DND-41 (cell line): ENCODE measurements at regions not wholly inside any gene's neighbourhood (a gene's known extent, or its start where the extent isn't known, plus 50 kb on each side); places are given as distances from the start of the nearest gene placed in this dataset.

ENCODE experiments used
- ATAC-seq: fragments of 200-7000 bp; cut with Tn5 transposase; 3 replicates; pipeline ENCODE4 v1.9.1; 2021; ENCODE audit warnings: low read depth; ENCODE audit not compliant: insufficient read depth
- DNase-seq: peaks from one replicate; pipeline ENCODE4 v3.0.0-alpha.2; 2020
- H2AFZ ChIP-seq: 2 replicates; pipeline ENCODE4 v1.6.0; 2012; ENCODE audit warnings: low read depth, low read length
- H3K27ac ChIP-seq: 2 replicates; pipeline ENCODE4 v1.5.1; 2012; ENCODE audit warnings: low read length, inconsistent platforms
- H3K27me3 ChIP-seq: fragments of 200-600 bp; sonication (generic); 2 replicates; pipeline ENCODE4 v1.6.0; 2012; ENCODE audit warnings: low read length, mild to moderate bottlenecking, inconsistent platforms; ENCODE audit not compliant: insufficient read depth, poor library complexity
- H3K36me3 ChIP-seq: 2 replicates; pipeline ENCODE4 v1.5.1; 2012; ENCODE audit warnings: low read length, inconsistent platforms; ENCODE audit not compliant: insufficient read depth
- H3K4me1 ChIP-seq: 2 replicates; pipeline ENCODE4 v1.5.1; 2012; ENCODE audit warnings: mild to moderate bottlenecking, low read length; ENCODE audit not compliant: insufficient read depth
- H3K4me2 ChIP-seq: 2 replicates; pipeline ENCODE4 v1.6.0; 2012; ENCODE audit warnings: mild to moderate bottlenecking, moderate library complexity, low read length, inconsistent platforms; ENCODE audit not compliant: insufficient read depth
- H3K4me3 ChIP-seq, 2 experiments: fragments of 200-600 bp in 1 of 2; shearing (Covaris generic) in 1 of 2; 2 replicates each; pipeline ENCODE4 v1.5.1; 2012 to 2016; ENCODE audit warnings: inconsistent platforms in 2 of 2, low read length in 2 of 2, mild to moderate bottlenecking in 2 of 2, low read depth in 1 of 2, moderate library complexity in 1 of 2
- H3K79me2 ChIP-seq: 2 replicates; pipeline ENCODE4 v1.6.0; 2012; ENCODE audit warnings: low read length, inconsistent platforms; ENCODE audit not compliant: insufficient read depth
- H3K9ac ChIP-seq: 2 replicates; pipeline ENCODE4 v1.6.0; 2012; ENCODE audit warnings: low read depth, mild to moderate bottlenecking, inconsistent platforms, low read length, moderate library complexity
- H3K9me3 ChIP-seq: 2 replicates; pipeline ENCODE4 v1.5.1; 2012; ENCODE audit warnings: low read length, moderate library complexity, mild to moderate bottlenecking, inconsistent platforms; ENCODE audit not compliant: insufficient read depth, severe bottlenecking
- H4K20me1 ChIP-seq: 2 replicates; pipeline ENCODE4 v1.6.0; 2012; ENCODE audit warnings: low read length; ENCODE audit not compliant: insufficient read depth
- CTCF ChIP-seq: IDR thresholded peaks from 2 replicates; pipeline ENCODE4 v1.5.1; 2012; ENCODE audit warnings: borderline replicate concordance, low read length, moderate library complexity, mild to moderate bottlenecking; ENCODE audit not compliant: poor library complexity, severe bottlenecking; ENCODE audit errors: extremely low read depth
- EZH2 ChIP-seq: IDR thresholded peaks from 3 replicates; pipeline ENCODE4 v1.6.1; 2012; ENCODE audit warnings: borderline replicate concordance, low read depth, mild to moderate bottlenecking, moderate library complexity, low read length, inconsistent platforms; ENCODE audit not compliant: severe bottlenecking

GRCh38 chr1:38577385-38577784, 282.2 kb downstream of the RRAGC start:
- Histone ChIP-seq H3K27ac (no peak overlapping the region), H3K9ac (no peak overlapping the region), H3K27me3 (peaks cover 13% of the 10 kb centered on the region), H2AFZ (no peak overlapping the region), H3K4me3 (no peak overlapping the region), H4K20me1 (peaks cover 10% of the 10 kb centered on the region), H3K4me2 (no peak overlapping the region), H3K4me1 (no peaks in the 10 kb centered on the region), H3K9me3 (no peaks in the 10 kb centered on the region), H3K79me2 (no peaks in the 10 kb centered on the region), H3K36me3 (no peaks in the 10 kb centered on the region)
- DNase-seq, result no peak
- ATAC-seq, result no peak
- TF ChIP-seq EZH2, result no peak
- TF ChIP-seq CTCF, result no peak

GRCh38 chr1:38576241-38576640, 283.3 kb downstream of the RRAGC start:
- Histone ChIP-seq H3K4me3 (no peak overlapping the region), H3K4me1 (no peaks in the 10 kb centered on the region), H4K20me1 (peaks cover 10% of the 10 kb centered on the region), H3K9me3 (no peaks in the 10 kb centered on the region), H3K79me2 (no peaks in the 10 kb centered on the region), H2AFZ (no peak overlapping the region), H3K27me3 (peaks cover 13% of the 10 kb centered on the region), H3K9ac (no peak overlapping the region), H3K36me3 (no peaks in the 10 kb centered on the region), H3K4me2 (no peak overlapping the region), H3K27ac (no peak overlapping the region)
- DNase-seq (no peak), ATAC-seq (no peak)
- no peak for TF ChIP-seq EZH2
- no peak for TF ChIP-seq CTCF

GRCh38 chr1:38571726-38572125, 287.8 kb downstream of the RRAGC start:
- Histone ChIP-seq H3K4me1 (no peaks in the 10 kb centered on the region), H3K36me3 (no peaks in the 10 kb centered on the region), H3K4me3 (no peak overlapping the region), H3K27ac (no peak overlapping the region), H3K9me3 (no peaks in the 10 kb centered on the region), H3K9ac (no peak overlapping the region), H2AFZ (no peak overlapping the region), H3K27me3 (peaks cover 11% of the 10 kb centered on the region), H4K20me1 (peaks cover 18% of the 10 kb centered on the region), H3K4me2 (no peak overlapping the region), H3K79me2 (no peaks in the 10 kb centered on the region)
- ATAC-seq, result no peak
- TF ChIP-seq CTCF (no peak), EZH2 (no peak)
- no peak for DNase-seq

GRCh38 chr1:38570657-38570975, 289.0 kb downstream of the RRAGC start:
- Histone ChIP-seq H3K4me2 (no peak overlapping the region), H3K4me3 (no peak overlapping the region), H3K9me3 (no peaks in the 10 kb centered on the region), H3K27ac (no peak overlapping the region), H3K79me2 (no peaks in the 10 kb centered on the region), H3K27me3 (peaks cover 13% of the 10 kb centered on the region), H3K36me3 (no peaks in the 10 kb centered on the region), H4K20me1 (peaks cover 14% of the 10 kb centered on the region), H3K4me1 (no peaks in the 10 kb centered on the region), H3K9ac (no peak overlapping the region), H2AFZ (no peak overlapping the region)
- DNase-seq (no peak), ATAC-seq (no peak)
- no peak for TF ChIP-seq CTCF
- no peak for TF ChIP-seq EZH2
